HFF-Myc (cell line): ENCODE measurements at regions not wholly inside any gene's neighbourhood (a gene's known extent, or its start where the extent isn't known, plus 50 kb on each side); places are given as distances from the start of the nearest gene placed in this dataset.

Experiments
- DNase-seq: peaks from one replicate; pipeline ENCODE4 v3.0.0-alpha.2; 2011; ENCODE audit warnings: low read depth; ENCODE audit errors: extremely low read depth
- H3K4me3 ChIP-seq: replicated peaks from 2 replicates; pipeline ENCODE4 v1.5.1; 2011; ENCODE audit warnings: low read depth, mild to moderate bottlenecking, control low read depth, low read length
- TF ChIP-seq, protein P1 (sequence below): IDR thresholded peaks from 2 replicates; pipeline ENCODE4 v1.5.1; 2012; ENCODE audit warnings: mild to moderate bottlenecking, low read depth, low read length, control low read depth; ENCODE audit errors: missing control alignments

DNA sequence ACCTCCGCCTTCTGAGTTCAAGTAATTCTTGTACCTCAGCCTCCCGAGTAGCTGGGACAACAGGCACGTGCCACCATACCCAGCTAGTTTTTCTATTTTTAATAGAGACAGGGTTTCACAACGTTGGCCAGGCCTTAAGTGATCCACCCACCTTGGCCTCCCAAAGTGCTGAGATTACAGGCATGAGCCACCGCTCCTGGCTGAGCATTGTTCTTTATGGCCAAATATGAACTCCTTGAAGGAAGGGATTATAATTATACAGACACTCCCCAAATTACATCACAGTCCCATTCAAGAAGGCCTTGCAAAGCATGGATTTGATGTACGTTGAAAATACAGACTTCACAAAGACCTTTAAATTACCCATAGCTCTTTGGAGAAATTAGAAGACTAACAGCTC lies 381.7 kb downstream of the TXNL1 start:
- H3K4me3 ChIP-seq: no peak overlapping the region
- TF ChIP-seq, protein P1, sequence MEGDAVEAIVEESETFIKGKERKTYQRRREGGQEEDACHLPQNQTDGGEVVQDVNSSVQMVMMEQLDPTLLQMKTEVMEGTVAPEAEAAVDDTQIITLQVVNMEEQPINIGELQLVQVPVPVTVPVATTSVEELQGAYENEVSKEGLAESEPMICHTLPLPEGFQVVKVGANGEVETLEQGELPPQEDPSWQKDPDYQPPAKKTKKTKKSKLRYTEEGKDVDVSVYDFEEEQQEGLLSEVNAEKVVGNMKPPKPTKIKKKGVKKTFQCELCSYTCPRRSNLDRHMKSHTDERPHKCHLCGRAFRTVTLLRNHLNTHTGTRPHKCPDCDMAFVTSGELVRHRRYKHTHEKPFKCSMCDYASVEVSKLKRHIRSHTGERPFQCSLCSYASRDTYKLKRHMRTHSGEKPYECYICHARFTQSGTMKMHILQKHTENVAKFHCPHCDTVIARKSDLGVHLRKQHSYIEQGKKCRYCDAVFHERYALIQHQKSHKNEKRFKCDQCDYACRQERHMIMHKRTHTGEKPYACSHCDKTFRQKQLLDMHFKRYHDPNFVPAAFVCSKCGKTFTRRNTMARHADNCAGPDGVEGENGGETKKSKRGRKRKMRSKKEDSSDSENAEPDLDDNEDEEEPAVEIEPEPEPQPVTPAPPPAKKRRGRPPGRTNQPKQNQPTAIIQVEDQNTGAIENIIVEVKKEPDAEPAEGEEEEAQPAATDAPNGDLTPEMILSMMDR: no peak
- no peak for DNase-seq

DNA sequence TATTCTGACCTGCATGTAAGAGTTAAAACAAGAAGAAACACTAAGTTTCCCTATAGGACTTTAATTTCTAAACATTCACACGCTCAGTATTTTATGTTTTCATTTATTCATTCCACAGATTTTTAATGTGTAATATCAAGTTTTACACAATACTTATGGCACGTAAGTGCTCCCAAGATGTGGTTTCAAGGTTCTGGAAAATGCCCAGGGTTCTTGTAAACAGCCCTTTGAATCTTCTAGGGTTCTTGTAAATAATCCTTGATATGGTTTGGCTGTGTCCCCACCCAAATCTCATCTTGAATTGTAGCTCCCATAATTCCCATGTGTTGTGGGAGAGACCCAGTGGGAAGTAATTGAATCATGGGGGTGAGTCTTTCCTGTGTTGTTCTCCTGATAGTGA lies 383.0 kb downstream of the TXNL1 start:
- no peak overlapping the region for H3K4me3 ChIP-seq
- TF ChIP-seq, protein P1: no peak
- DNase-seq: no peak

DNA sequence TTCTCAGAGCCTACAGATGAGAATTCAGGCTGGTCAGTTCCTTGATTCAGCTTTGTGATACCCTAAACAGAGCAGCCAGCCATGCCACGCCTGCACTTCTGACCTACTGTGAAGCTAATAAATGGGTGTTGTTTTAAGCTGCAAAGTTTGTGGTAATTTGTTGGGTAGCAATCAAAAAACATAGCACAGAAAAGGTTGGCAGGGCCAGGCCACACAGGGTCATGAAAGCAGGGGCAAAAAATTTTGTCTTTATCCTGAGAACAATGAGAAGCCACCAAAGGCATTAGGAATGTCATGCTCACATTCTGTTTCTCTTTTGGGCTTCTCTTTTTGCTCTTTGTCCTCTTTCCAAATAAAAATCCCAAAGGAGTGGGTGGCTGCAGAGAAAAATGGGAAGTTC lies 385.9 kb downstream of the TXNL1 start:
- DNase-seq: no peak
- H3K4me3 ChIP-seq: no peak overlapping the region
- TF ChIP-seq, protein P1: no peak

DNA sequence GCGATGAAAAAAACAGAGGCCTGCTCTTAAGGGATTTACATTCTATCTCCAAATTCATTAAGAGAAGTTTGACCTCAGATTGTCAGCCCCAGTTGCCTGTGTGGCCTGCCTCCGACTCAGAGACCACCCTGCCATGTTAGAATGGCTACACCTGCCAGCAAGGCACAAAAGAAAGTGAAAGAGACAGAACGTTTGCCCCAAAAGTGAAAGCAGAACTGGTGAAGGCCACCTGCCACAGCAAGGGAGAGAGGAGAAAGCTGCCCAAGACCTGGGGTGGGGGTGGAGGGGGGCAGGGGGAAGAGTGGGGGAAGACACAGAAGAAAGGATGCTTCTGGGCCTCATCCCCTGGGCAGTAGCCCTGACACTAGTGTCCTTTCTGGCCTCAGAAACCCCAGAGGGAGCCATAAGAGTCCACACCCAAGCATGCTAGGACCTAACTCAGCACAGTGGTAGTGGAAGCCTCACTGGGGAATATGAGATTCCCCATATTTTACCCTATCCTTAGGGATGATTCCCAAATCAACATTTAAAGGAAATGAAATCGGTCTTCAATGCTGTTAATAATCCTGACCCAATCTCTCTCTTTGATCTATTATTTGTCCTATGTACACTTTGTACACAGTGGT lies 389.7 kb downstream of the TXNL1 start:
- H3K4me3 ChIP-seq: no peak overlapping the region
- DNase-seq: no peak
- TF ChIP-seq, protein P1: no peak

DNA sequence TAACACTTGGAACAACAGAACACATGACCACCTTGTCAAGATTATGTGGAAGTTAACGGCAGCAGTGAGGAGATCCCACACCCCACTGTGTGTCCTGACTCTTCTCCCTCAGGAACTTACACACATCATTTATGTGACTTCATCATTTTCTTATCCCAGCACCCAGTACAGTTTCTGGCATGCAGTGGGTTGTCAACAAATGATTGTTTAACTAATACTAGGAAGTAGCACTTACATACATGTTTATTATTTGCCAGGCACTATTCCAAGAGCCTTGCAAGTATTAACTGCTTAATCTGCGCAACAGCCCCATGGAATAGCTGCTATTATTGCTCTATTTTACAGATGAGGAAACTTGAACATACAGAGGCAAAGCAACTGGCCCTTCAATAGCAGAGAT lies 391.5 kb downstream of the TXNL1 start:
- TF ChIP-seq, protein P1: no peak
- no peak for DNase-seq
- no peak overlapping the region for H3K4me3 ChIP-seq

DNA sequence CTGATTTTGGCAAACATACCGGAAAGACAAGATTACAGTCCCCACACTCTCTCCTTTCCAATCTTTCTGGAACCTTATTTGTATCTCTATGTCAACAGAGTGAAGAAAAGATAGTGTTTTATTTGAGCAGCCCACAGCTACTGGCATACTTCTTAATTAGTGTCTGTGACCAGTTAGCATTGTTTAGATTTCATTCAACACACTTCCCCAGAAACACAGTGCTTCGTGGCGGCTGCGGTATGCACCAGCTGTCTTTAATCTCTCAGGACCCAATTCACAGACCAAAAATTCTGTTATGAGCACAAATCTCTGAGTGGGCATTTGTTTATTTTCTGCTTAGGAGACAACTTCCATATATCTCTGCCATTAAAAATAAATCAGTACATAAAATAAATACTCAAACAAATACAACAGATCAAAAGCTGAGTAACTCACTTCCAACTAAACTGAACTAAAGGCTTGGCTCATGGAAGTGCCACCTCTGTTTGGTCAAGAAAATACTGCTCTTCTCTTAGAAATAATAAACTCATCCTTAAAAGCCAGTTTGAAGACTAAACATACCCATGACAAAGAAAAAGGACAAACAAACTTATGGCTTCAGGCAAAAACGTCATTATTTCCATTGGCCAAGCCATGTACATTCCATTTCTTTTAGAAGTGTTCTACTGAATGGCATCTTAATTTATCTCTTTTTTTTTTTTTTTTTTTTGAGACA lies 392.4 kb downstream of the TXNL1 start:
- TF ChIP-seq, protein P1: no peak
- H3K4me3 ChIP-seq: no peak overlapping the region
- DNase-seq: no peak
